ENCODE measurements at regions not wholly inside any gene's neighbourhood (a gene's known extent, or its start where the extent isn't known, plus 50 kb on each side); places are given as distances from the start of the nearest gene placed in this dataset. TPM values are rescaled to one million over a fixed set of nuclear protein-coding genes. Genes with fewer than 3 reads are reported as not detected.
"Not testable (repeated sequence)": the region's sequence is repeated elsewhere in the genome, so short reads cannot be mapped to it uniquely, and the experiment has no call there.

GRCh38 chr16:32807280-32807679 is 131.3 kb upstream of the TP53TG3 start:
- not testable (repeated sequence) for DNase-seq (ENCODE audit: low spot score); H3K4me1 ChIP-seq (ENCODE audit: control insufficient read depth in 4 of 4, insufficient read depth in 4 of 4, low read length in 3 of 4); H3K9me3 ChIP-seq (ENCODE audit: control insufficient read depth in 4 of 4, low read length in 3 of 4); H3K27ac ChIP-seq (ENCODE audit: low read depth in 1 of 2, low read length in 2 of 2); H3K4me3 ChIP-seq (ENCODE audit: low read depth in 1 of 3, low read length in 3 of 3); H3K9ac ChIP-seq (ENCODE audit: low read depth in 1 of 2, low read length in 2 of 2); H3K27me3 ChIP-seq (ENCODE audit: control insufficient read depth in 4 of 4, insufficient read depth in 4 of 4, low read length in 3 of 4); H3K36me3 ChIP-seq (ENCODE audit: control insufficient read depth in 4 of 4, insufficient read depth in 3 of 4, low read depth in 1 of 4, low read length in 3 of 4)
- 65% methylated on average over 3 of the region's 3 CpGs for WGBS

- WGBS, result 59% methylated on average over 2 of the region's 2 CpGs
- not testable (repeated sequence) for H3K9me3 ChIP-seq (ENCODE audit: control insufficient read depth in 4 of 4, low read length in 3 of 4); H3K9ac ChIP-seq (ENCODE audit: low read depth in 1 of 2, low read length in 2 of 2); H3K4me3 ChIP-seq (ENCODE audit: low read depth in 1 of 3, low read length in 3 of 3); DNase-seq (ENCODE audit: low spot score); H3K27me3 ChIP-seq (ENCODE audit: control insufficient read depth in 4 of 4, insufficient read depth in 4 of 4, low read length in 3 of 4); H3K4me1 ChIP-seq (ENCODE audit: control insufficient read depth in 4 of 4, insufficient read depth in 4 of 4, low read length in 3 of 4); H3K36me3 ChIP-seq (ENCODE audit: control insufficient read depth in 4 of 4, insufficient read depth in 3 of 4, low read depth in 1 of 4, low read length in 3 of 4); H3K27ac ChIP-seq (ENCODE audit: low read depth in 1 of 2, low read length in 2 of 2)
Measured at GRCh38 chr16:32805639-32806038, 129.7 kb upstream of the TP53TG3 start.

Small RNA genes lying in the stretch of these regions (small RNA-seq; reads per million reads assigned to genes)
- gene AC137761.2, result not detected
- not detected for gene AC142086.2
